GM13977 (cell line): ENCODE measurements at regions not wholly inside any gene's neighbourhood (a gene's known extent, or its start where the extent isn't known, plus 50 kb on each side); places are given as distances from the start of the nearest gene placed in this dataset.
"Not testable (repeated sequence)": the region's sequence is repeated elsewhere in the genome, so short reads cannot be mapped to it uniquely, and the experiment has no call there.

Experiments used
- DNase-seq: peaks from one replicate; pipeline ENCODE4 v3.0.0; 2012; ENCODE audit warnings: low spot score
- in situ Hi-C: fragments of 300-500 bp; cut with MboI; formaldehyde crosslinking; loops from one replicate; pipeline ENCODE4 v1.12.0; 2022; ENCODE audit warnings: low sequenced_read_pairs, low pct_unique_long_range_greater_than_20kb, mixed read lengths, inconsistent platforms; ENCODE audit not compliant: unreplicated experiment
- TF ChIP-seq, protein P1 (sequence below): IDR thresholded peaks from 2 replicates; pipeline ENCODE4 v1.5.1; 2012; ENCODE audit warnings: mild to moderate bottlenecking, control low read depth; ENCODE audit not compliant: insufficient read depth; ENCODE audit errors: extremely low read depth, missing control alignments

DNA sequence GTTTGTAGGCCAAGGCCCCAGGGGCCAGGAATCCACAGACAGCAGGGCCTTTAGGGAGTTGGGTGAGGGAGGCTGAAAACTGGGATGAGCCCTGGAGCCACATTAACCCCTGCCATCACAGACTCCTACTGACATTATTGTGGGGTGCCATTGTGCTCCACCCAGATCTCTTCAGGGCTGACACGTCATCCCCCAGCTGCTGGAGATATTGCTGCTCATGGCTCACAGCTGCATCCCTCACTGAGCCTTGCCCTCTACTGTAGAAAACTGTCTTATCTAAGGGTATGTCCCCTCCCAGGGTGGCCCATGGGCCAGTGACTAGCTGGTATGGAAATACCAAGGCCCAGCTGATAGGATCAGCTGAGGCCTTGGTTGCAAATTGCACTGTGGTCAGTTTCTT lies 87.3 kb upstream of the PRR23C start:
- no peak for DNase-seq
- in situ Hi-C loops, result no loop called here
- TF ChIP-seq, protein P1, sequence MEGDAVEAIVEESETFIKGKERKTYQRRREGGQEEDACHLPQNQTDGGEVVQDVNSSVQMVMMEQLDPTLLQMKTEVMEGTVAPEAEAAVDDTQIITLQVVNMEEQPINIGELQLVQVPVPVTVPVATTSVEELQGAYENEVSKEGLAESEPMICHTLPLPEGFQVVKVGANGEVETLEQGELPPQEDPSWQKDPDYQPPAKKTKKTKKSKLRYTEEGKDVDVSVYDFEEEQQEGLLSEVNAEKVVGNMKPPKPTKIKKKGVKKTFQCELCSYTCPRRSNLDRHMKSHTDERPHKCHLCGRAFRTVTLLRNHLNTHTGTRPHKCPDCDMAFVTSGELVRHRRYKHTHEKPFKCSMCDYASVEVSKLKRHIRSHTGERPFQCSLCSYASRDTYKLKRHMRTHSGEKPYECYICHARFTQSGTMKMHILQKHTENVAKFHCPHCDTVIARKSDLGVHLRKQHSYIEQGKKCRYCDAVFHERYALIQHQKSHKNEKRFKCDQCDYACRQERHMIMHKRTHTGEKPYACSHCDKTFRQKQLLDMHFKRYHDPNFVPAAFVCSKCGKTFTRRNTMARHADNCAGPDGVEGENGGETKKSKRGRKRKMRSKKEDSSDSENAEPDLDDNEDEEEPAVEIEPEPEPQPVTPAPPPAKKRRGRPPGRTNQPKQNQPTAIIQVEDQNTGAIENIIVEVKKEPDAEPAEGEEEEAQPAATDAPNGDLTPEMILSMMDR, result no peak

- DNase-seq, result no peak
- in situ Hi-C loops, result no loop called here
- TF ChIP-seq, protein P1, result no peak
Observed at GRCh38 chr3:139132976-139133375, 88.3 kb upstream of the PRR23C start.

- in situ Hi-C loops, result no loop called here
- no peak for DNase-seq
- TF ChIP-seq, protein P1, result no peak
Observed at GRCh38 chr3:139134678-139135372, 90.1 kb upstream of the PRR23C start.

DNA sequence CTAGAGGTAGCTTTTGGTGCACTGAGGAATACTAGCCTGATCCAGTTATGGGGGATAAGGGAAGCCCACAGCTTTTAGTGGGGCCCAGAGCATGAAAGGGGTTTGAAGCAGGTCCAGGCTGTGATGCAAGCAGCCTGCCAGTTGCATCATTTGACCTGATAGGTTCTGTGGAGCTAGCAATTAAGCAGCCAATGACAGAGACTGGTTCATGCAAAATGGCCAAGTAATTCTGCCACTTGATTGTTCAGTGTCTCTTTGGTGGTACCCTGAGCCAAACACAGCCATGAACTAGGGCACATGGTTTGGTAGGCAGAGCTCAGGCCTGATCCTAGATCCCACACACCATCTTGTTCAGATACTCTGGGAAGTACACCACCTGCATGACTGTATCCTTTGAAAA lies 91.0 kb upstream of the PRR23C start:
- no peak for DNase-seq
- TF ChIP-seq, protein P1, result no peak
- in situ Hi-C loops, result no loop called here

- TF ChIP-seq, protein P1, result no peak
- DNase-seq, result no peak
- in situ Hi-C loops, result no loop called here
Observed at GRCh38 chr3:139136469-139137202, 91.9 kb upstream of the PRR23C start.

DNA sequence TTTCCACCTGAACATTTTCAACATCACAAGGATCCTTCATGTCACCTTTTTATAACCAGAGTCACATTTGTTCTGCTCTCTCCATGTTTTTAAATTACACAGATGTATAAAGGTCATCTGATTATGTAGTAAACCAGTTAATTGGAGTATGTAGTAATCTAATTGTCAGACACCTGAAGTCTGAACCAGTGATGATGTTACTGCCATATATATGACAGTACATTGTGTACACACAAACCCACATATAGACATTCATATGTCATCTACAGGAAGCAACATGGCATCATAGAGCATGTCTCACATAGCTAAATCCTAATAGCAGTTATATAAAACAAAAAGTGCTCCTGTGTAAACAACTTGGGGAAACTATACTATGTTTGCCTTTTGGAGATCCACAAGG lies 95.9 kb upstream of the PRR23C start:
- DNase-seq, result no peak
- TF ChIP-seq, protein P1, result no peak
- in situ Hi-C loops, result no loop called here

DNA sequence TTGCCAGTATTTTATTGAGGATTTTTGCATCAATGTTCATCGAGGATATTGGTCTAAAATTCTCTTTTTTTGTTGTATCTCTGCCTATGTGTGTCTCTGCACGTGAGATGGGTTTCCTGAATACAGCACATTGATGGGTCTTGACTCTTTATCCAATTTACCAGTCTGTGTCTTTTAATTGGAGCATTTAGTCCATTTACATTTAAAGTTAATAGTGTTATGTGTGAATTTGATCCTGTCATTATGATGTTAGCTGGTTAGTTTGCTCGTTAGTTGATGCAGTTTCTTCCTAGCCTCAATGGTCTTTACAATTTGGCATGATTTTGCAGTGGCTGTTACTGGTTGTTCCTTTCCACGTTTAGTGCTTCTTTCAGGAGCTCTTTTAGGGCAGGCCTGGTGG lies 101.3 kb upstream of the PRR23C start:
- DNase-seq, in situ Hi-C loops: not testable (repeated sequence)
